Prostate gland (tissue), 2 donors: ENCODE measurements at regions not wholly inside any gene's neighbourhood (a gene's known extent, or its start where the extent isn't known, plus 50 kb on each side); places are given as distances from the start of the nearest gene placed in this dataset.
"Not testable (repeated sequence)": the region's sequence is repeated elsewhere in the genome, so short reads cannot be mapped to it uniquely, and the experiment has no call there.

Source experiments
- DNase-seq: peaks from one replicate; pipeline ENCODE4 v3.0.0-alpha.2; 2019; ENCODE audit warnings: low spot score
- H3K27ac ChIP-seq, 2 donors: fragments of 200-600 bp; sonication (generic); 2 replicates each; pipeline ENCODE4 v1.5.1; 2017 to 2019
- H3K27me3 ChIP-seq: fragments of 200-600 bp; sonication (generic); replicated peaks from 2 replicates; pipeline ENCODE4 v1.5.1; 2019; ENCODE audit not compliant: insufficient read depth
- H3K36me3 ChIP-seq, 2 donors: fragments of 200-600 bp; sonication (generic); 1 replicate in 1 of 2; 2 replicates in 1 of 2; pipeline versions ENCODE4 v1.5.1 to v1.8.1; 2017 to 2019
- H3K4me1 ChIP-seq: fragments of 200-600 bp; sonication (generic); replicated peaks from 2 replicates; pipeline ENCODE4 v1.5.1; 2019
- H3K4me3 ChIP-seq, 2 donors: fragments of 200-600 bp; sonication (generic); 2 replicates each; pipeline ENCODE4 v1.5.1; 2017 to 2019
- H3K9me3 ChIP-seq: fragments of 200-600 bp; sonication (generic); 2 replicates; pipeline ENCODE4 v1.5.1; 2017
- CTCF ChIP-seq, 4 experiments: fragments of 200-600 bp in 2 of 4; fragments of 450-650 bp in 2 of 4; sonication (generic) in 2 of 4; IDR thresholded peaks; 1 replicate in 3 of 4; 2 replicates in 1 of 4; pipeline ENCODE4 v1.5.1; 2016 to 2019; ENCODE audit warnings: antibody characterized with exemption in 4 of 4, mild to moderate bottlenecking in 2 of 4, moderate library complexity in 2 of 4
- POLR2A ChIP-seq: fragments of 450-650 bp; IDR thresholded peaks from one replicate; pipeline ENCODE4 v1.6.1; 2016; ENCODE audit warnings: antibody characterized with exemption, mild to moderate bottlenecking
- POLR2AphosphoS5 ChIP-seq: sonication (generic); formaldehyde crosslinking; IDR thresholded peaks from one replicate; pipeline ENCODE4 v1.6.1; 2017; ENCODE audit warnings: antibody characterized with exemption
- WGBS: methylation state at CpG from one replicate; pipeline ENCODE4 v1.1.5; 2018; 5-methylcytosine and 5-hydroxymethylcytosine counted together
- intact Hi-C: fragments of 100-400 bp; cut with DNase I; formaldehyde crosslinking; loops from one replicate; pipeline ENCODE4 v1.14.2; 2022

- WGBS = 79% methylated on average over 4 of the region's 4 CpGs
- no peak for TF ChIP-seq POLR2A
- no peak for TF ChIP-seq POLR2AphosphoS5
- TF ChIP-seq CTCF (IDR thresholded peaks at IDR 0.05) = no peak
- H3K9me3 ChIP-seq = no peaks in the 10 kb centered on the region
Observed at GRCh38 chr2:176573612-176574483, 304.6 kb downstream of the MTX2 start.

GRCh38 chr2:176574484-176575236 lies 305.4 kb downstream of the MTX2 start:
- 82% methylated on average over 9 of the region's 9 CpGs for WGBS
- DNase-seq = no peak
- intact Hi-C loops = no loop called here
- TF ChIP-seq POLR2AphosphoS5 (no peak), POLR2A (no peak), CTCF (IDR thresholded peaks at IDR 0.05) (no peak)
- no peaks in the 10 kb centered on the region for H3K27me3 ChIP-seq
- H3K4me1 ChIP-seq = no peaks in the 10 kb centered on the region
- no peaks in the 10 kb centered on the region for H3K36me3 ChIP-seq
- H3K27ac ChIP-seq = no peak overlapping the region
- H3K9me3 ChIP-seq = no peaks in the 10 kb centered on the region
- H3K4me3 ChIP-seq = no peak overlapping the region

More at GRCh38 chr2:176573612-176574483, 304.6 kb downstream of the MTX2 start:
- H3K36me3 ChIP-seq = no peaks in the 10 kb centered on the region
- no peak for DNase-seq
- H3K4me1 ChIP-seq = no peaks in the 10 kb centered on the region
- no peak overlapping the region for H3K27ac ChIP-seq
- intact Hi-C loops = no loop called here
- no peaks in the 10 kb centered on the region for H3K27me3 ChIP-seq
- no peak overlapping the region for H3K4me3 ChIP-seq

- intact Hi-C loops = no loop called here
- no peak overlapping the region for H3K27ac ChIP-seq
- no peak for DNase-seq
- no peaks in the 10 kb centered on the region for H3K9me3 ChIP-seq
- no peak overlapping the region for H3K4me3 ChIP-seq
- H3K27me3 ChIP-seq = no peaks in the 10 kb centered on the region
- H3K36me3 ChIP-seq = no peaks in the 10 kb centered on the region
- 85% methylated on average over 6 of the region's 6 CpGs for WGBS
- H3K4me1 ChIP-seq = no peaks in the 10 kb centered on the region
- TF ChIP-seq POLR2A (no peak), CTCF (IDR thresholded peaks at IDR 0.05) (no peak), POLR2AphosphoS5 (no peak)
Observed at GRCh38 chr2:176575237-176575744, 306.0 kb downstream of the MTX2 start.

- intact Hi-C loops = no loop called here
- no peak overlapping the region for H3K27ac ChIP-seq
- TF ChIP-seq POLR2AphosphoS5 = no peak
- no peak for TF ChIP-seq CTCF (IDR thresholded peaks at IDR 0.05)
- TF ChIP-seq POLR2A = no peak
Observed at GRCh38 chr2:176577054-176577453, 307.8 kb downstream of the MTX2 start.

GRCh38 chr2:176578292-176578691 lies 309.1 kb downstream of the MTX2 start:
- 96% methylated on average over 4 of the region's 4 CpGs for WGBS
- H3K36me3 ChIP-seq, H3K27me3 ChIP-seq, H3K27ac ChIP-seq, DNase-seq, H3K9me3 ChIP-seq, intact Hi-C loops, H3K4me3 ChIP-seq, H3K4me1 ChIP-seq: not testable (repeated sequence)

More at GRCh38 chr2:176577054-176577453, 307.8 kb downstream of the MTX2 start:
- Histone ChIP-seq H3K9me3 (no peaks in the 10 kb centered on the region), H3K4me1 (no peaks in the 10 kb centered on the region), H3K4me3 (no peak overlapping the region), H3K36me3 (no peaks in the 10 kb centered on the region), H3K27me3 (no peaks in the 10 kb centered on the region)
- DNase-seq = no peak
- 69% methylated on average over 1 of the region's 1 CpG for WGBS
